ENCODE measurements at regions not wholly inside any gene's neighbourhood (a gene's known extent, or its start where the extent isn't known, plus 50 kb on each side); places are given as distances from the start of the nearest gene placed in this dataset.

DNA sequence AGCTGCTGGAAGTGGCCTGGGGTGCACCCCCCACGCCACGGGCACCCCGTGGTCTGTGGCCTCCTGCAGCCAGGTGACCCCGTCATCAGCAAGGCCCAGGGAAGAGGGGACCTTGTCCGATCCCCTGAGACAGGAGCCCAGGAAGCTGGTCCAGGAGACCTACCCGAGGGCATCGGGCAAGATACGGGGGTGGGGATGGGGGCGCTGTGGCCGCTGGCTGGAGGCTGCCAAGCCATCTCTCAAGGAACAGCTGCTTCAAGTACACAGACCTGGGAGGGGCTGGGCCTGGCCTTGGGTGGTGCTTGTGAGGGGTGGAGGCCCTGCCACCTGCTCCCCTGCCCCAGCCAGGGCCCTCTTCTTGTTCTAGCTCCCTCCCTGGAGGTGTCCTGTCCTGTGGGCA is 1272.1 kb downstream of the BRD1 start:
- TF ChIP-seq, protein P1, sequence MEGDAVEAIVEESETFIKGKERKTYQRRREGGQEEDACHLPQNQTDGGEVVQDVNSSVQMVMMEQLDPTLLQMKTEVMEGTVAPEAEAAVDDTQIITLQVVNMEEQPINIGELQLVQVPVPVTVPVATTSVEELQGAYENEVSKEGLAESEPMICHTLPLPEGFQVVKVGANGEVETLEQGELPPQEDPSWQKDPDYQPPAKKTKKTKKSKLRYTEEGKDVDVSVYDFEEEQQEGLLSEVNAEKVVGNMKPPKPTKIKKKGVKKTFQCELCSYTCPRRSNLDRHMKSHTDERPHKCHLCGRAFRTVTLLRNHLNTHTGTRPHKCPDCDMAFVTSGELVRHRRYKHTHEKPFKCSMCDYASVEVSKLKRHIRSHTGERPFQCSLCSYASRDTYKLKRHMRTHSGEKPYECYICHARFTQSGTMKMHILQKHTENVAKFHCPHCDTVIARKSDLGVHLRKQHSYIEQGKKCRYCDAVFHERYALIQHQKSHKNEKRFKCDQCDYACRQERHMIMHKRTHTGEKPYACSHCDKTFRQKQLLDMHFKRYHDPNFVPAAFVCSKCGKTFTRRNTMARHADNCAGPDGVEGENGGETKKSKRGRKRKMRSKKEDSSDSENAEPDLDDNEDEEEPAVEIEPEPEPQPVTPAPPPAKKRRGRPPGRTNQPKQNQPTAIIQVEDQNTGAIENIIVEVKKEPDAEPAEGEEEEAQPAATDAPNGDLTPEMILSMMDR (IDR thresholded peaks at IDR 0.05; ENCODE audit: low read depth, low read length) = no peak
- TF ChIP-seq POLR2A (IDR thresholded peaks at IDR 0.05; ENCODE audit: extremely low read depth, insufficient read length) = no peak
- TF ChIP-seq, protein P2, sequence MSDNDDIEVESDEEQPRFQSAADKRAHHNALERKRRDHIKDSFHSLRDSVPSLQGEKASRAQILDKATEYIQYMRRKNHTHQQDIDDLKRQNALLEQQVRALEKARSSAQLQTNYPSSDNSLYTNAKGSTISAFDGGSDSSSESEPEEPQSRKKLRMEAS (IDR thresholded peaks at IDR 0.05; ENCODE audit: low read depth, low read length) = no peak

Measured in NB4 (cell line).